GM21786 (cell line): ENCODE measurements at regions not wholly inside any gene's neighbourhood (a gene's known extent, or its start where the extent isn't known, plus 50 kb on each side); places are given as distances from the start of the nearest gene placed in this dataset.

Source experiments
- ATAC-seq: cut with Tn5 transposase; IDR thresholded peaks from one replicate; pipeline ENCODE4 v1.9.1; 2021; ENCODE audit not compliant: unreplicated experiment

GRCh38 chr2:150319658-150320555 lies 167.6 kb downstream of the RND3 start:
- ATAC-seq, result no peak

- no peak for ATAC-seq
Measured at GRCh38 chr2:150319085-150319484, 168.4 kb downstream of the RND3 start.

- ATAC-seq, result no peak
Measured at GRCh38 chr2:150312271-150312670, 175.2 kb downstream of the RND3 start.

GRCh38 chr2:150309311-150310080 lies 178.0 kb downstream of the RND3 start:
- ATAC-seq, result no peak

- ATAC-seq, result no peak
Measured at GRCh38 chr2:150307258-150307657, 180.2 kb downstream of the RND3 start.

- ATAC-seq, result no peak
Measured at GRCh38 chr2:150303281-150303680, 184.2 kb downstream of the RND3 start.

- no peak for ATAC-seq
Measured at GRCh38 chr2:150298571-150299305, 188.7 kb downstream of the RND3 start.

GRCh38 chr2:150296770-150297546 lies 190.5 kb downstream of the RND3 start:
- no peak for ATAC-seq

- no peak for ATAC-seq
Measured at GRCh38 chr2:150295544-150295943, 191.9 kb downstream of the RND3 start.

- no peak for ATAC-seq
Measured at GRCh38 chr2:150293771-150294170, 193.7 kb downstream of the RND3 start.

GRCh38 chr2:150292807-150293206 lies 194.7 kb downstream of the RND3 start:
- no peak for ATAC-seq

GRCh38 chr2:150292192-150292591 lies 195.3 kb downstream of the RND3 start:
- ATAC-seq, result no peak

GRCh38 chr2:150286730-150287362 lies 200.6 kb downstream of the RND3 start:
- no peak for ATAC-seq

- ATAC-seq, result no peak
Measured at GRCh38 chr2:150284116-150284515, 203.4 kb downstream of the RND3 start.

- no peak for ATAC-seq
Measured at GRCh38 chr2:150282771-150283371, 204.6 kb downstream of the RND3 start.

- ATAC-seq, result no peak
Measured at GRCh38 chr2:150282357-150282756, 205.1 kb downstream of the RND3 start.

- ATAC-seq, result no peak
Measured at GRCh38 chr2:150280231-150280630, 207.2 kb downstream of the RND3 start.

- no peak for ATAC-seq
Measured at GRCh38 chr2:150279686-150280085, 207.8 kb downstream of the RND3 start.

- no peak for ATAC-seq
Measured at GRCh38 chr2:150276737-150277136, 210.7 kb downstream of the RND3 start.

GRCh38 chr2:150274108-150274507 lies 213.4 kb downstream of the RND3 start:
- ATAC-seq, result no peak
